ENCODE measurements at regions not wholly inside any gene's neighbourhood (a gene's known extent, or its start where the extent isn't known, plus 50 kb on each side); places are given as distances from the start of the nearest gene placed in this dataset.
"Not testable (repeated sequence)": the region's sequence is repeated elsewhere in the genome, so short reads cannot be mapped to it uniquely, and the experiment has no call there.

DNA sequence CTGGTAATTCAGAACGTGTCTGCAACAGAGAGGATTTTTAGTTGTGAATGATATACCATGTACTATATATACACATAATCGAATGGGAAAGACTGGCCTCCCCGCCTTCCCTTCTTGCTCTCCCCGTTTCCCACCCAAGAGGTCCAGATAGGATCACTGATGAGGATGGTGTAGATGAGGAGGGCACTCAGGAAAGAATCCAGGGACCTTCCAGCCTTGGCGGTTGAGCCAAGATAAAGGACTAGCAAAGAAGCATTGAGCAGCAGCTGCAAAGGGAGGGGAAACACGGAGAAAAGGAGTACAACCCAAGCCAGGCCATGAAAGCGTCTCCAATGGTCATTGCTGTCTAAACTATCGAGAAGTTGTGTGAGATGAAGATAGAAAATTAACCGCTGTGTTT lies 84.0 kb upstream of the EXOC2 start:
- no peak for DNase-seq (ENCODE audit: low spot score)

DNA sequence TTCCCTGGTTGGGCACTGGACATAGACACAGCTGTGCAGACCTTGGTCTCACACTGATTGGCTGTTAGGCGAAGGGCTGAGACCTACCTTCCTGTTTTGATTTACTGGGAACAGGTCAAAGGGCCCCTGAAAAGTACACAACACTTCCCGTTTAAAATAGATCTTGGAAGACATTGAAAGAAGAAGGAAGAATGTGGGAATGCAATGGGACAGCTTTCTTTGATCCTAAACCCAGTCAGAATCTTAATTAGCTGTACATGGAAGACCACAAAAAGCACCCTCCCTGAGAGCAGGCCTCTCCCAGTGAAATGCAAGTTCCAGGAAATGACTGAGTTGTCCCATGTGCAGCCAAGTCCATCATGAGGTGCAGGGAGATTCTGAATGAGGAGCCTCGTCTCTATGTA lies 83.6 kb upstream of the EXOC2 start:
- DNase-seq (ENCODE audit: low spot score): no peak

- no peak for DNase-seq (ENCODE audit: low spot score)
These were observed 82.9 kb upstream of the EXOC2 start for GRCh38 chr6:775863-776262.

DNA sequence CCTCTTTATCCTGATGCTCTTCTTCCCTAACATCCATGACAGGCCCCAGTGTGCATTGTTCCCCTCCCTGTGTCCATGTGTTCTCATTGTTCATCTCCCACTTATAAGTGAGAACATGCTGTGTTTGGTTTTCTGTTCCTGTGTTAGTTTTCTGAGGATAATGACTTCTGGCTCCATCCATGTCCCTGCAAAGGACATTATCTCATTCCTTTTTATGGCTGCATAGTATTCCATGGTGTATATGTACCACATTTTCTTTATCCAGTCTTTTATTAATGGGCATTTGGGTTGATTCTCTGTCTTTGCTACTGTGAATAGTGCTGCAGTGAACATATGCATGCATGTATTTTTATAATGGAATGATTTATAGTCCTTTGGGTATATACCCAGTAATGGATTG lies 78.7 kb upstream of the EXOC2 start:
- DNase-seq (ENCODE audit: low spot score): not testable (repeated sequence)

- DNase-seq (ENCODE audit: low spot score): no peak
These were observed 75.0 kb upstream of the EXOC2 start for GRCh38 chr6:767755-768512.

DNA sequence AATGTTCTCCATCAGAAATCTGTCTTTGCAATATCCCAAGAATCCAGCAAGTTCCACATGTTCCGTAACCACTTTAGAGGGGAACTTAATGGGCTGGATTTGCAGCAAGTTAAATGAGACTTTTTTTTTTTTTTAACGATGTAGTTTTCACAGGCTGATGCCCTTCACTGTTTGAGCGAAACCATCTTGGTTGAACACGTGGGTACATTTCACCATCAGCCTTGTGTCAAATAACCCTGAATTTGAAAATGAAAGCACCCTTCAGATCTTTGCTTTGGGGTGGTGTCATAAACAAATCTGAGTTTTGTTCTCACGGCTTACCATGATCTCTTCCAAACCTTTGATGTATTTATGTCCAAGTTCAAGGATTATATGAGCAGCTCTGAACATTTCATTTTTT lies 73.7 kb upstream of the EXOC2 start:
- no peak for DNase-seq (ENCODE audit: low spot score)

- no peak for DNase-seq (ENCODE audit: low spot score)
These were observed 69.1 kb upstream of the EXOC2 start for GRCh38 chr6:761997-762396.

DNA sequence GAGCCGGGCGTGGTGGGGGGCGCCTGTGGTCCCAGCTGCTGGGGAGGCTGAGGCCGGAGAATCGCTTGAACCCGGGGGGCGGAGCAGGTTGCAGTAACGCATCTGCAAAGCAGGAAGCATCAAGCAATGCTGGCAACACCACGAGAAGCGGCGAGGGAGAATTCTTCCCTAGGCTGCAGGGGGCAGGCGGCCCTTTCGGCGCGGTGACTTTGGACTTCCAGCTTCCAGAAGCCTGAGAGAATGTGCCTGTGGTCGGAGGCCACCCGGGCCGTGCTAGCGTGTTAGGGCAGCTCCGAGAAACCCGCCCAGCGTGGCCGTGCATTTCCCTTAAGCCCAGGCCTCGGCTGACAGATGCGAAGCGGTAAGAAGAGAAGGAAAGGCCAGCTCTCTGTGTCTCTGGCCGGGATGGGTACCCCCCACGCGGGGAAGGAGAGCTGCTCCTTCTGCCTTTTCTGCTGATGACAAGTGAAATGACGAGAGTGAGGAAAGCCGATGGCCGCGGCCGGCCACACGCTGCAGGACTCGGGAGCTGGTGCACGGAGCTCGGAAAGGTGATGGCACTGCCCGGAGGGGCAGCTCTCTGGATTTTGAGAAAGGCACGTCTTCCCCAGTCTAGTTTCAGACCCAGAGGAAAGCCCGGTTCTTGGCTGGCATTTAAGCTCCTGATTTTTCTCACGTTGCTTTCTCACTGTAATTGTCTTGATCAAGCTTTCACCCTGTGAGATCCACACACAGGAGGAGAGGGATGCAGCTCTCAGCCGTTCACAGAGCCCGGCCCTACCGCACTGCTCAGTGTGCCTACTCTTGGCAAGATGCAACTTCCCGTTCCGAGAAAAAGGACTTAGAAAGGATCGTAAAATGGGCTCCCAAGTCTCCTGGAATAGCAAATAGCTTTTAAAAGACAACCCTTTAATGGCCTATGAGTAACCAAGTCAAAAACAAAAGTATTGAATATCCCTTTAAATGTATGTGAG lies 68.3 kb upstream of the EXOC2 start:
- DNase-seq (ENCODE audit: low spot score): no peak

DNA sequence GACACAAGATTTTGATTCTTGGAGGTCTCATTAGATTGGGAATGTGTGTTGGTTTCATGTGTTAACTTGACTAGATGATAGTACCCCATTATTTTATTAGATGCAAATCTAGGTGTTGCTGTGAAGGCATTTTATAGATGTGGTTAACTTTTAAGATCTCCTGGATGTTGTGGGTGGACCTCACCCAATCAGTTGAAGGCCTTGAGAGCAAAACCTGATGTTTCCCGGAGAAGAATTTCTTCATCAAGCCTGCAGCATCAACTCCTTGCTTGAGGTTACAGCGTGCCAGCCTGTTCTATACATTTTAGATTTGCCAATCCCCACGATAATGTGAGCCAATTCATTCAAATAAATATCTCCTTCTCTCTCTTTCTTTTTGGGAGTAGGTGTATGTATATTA lies 66.8 kb upstream of the EXOC2 start:
- no peak for DNase-seq (ENCODE audit: low spot score)

GRCh38 chr6:756224-756623 lies 63.3 kb upstream of the EXOC2 start:
- no peak for DNase-seq (ENCODE audit: low spot score)

GRCh38 chr6:754202-754601 lies 61.3 kb upstream of the EXOC2 start:
- no peak for DNase-seq (ENCODE audit: low spot score)

- no peak for DNase-seq (ENCODE audit: low spot score)
These were observed 60.5 kb upstream of the EXOC2 start for GRCh38 chr6:753486-753885.

- DNase-seq (ENCODE audit: low spot score): no peak
These were observed 59.5 kb upstream of the EXOC2 start for GRCh38 chr6:752438-752837.

DNA sequence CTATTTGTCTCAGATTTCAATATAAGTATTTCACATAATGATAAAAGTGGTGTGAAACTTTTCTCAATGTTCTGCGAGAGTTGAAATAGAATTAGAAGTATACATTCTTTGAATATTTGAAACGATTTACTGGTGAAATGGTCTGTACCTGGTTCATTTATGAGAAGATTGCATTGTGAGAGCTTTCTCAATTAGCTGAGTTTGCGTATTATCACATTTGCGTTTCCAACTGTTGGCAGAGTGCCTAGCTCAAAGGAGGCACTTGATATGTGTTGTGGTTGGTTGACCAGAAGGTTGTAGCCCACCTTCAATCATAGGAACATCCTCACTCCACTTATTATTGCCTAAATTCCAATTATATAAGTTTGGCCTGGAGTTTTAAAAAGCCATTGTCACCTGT lies 58.8 kb upstream of the EXOC2 start:
- no peak for DNase-seq (ENCODE audit: low spot score)

GRCh38 chr6:747921-748320 lies 55.0 kb upstream of the EXOC2 start:
- DNase-seq (ENCODE audit: low spot score): no peak

DNA sequence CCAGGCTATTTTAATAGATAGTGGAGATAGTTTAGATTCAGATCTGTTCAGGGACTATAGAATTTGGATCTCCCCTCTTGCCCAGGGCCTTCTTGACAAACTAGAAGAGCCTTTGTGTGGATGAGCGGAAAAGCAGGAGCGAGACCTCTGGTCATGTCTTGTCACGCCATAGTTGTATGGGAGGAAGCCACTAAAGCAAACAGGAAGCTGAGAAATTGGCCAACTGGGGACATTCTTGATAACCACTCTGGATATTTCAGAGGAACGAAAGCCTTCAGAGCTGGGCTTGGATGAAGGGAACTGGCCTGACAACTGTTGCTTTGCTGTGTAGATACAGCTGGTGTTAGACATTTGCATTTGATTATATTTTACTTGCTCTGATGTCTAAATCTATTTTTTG lies 54.1 kb upstream of the EXOC2 start:
- no peak for DNase-seq (ENCODE audit: low spot score)

- no peak for DNase-seq (ENCODE audit: low spot score)
These were observed 51.9 kb upstream of the EXOC2 start for GRCh38 chr6:744666-745353.

DNA sequence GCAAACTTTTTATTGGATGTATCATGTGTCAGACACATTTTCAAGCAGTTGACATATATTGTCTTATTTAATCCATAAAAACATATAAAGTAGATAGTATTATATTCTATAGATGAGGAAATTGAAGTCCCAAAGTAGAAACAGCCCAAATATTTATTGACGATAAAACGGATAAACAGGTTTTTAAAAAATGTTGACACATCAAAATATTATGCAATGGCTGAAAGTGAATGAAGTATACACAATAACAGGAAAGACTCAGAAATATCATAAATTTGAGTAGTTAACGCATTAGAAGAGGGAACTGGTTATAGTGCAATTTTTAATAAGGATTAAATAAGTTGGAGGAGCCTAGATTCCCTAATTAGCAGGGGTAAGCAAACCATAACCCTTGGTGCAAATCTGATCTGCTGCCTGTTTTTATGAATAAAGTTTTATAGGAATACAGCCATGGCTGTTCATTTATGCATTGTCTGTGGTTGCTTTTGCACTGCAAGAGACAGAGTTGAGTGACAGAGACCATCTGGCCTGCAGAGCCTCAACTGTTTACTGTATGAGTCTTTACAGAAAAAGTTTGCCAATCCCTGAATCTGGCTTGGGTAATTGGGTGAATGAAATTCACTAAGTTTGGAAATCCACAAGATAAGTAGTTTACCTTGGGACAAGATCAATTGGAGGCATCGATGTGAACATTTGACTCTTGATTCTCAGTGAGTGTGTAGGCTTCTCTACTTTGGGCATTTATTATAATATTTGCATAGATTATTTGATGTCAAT lies 50.6 kb upstream of the EXOC2 start:
- no peak for DNase-seq (ENCODE audit: low spot score)
